Activated gamma-delta T cell (primary cell): ENCODE measurements at regions not wholly inside any gene's neighbourhood (a gene's known extent, or its start where the extent isn't known, plus 50 kb on each side); places are given as distances from the start of the nearest gene placed in this dataset.
"Not testable (repeated sequence)": the region's sequence is repeated elsewhere in the genome, so short reads cannot be mapped to it uniquely, and the experiment has no call there.

Experiments used
- DNase-seq: peaks from one replicate; lab custom pipeline; 2025; lab: John Stamatoyannopoulos, UW

DNA sequence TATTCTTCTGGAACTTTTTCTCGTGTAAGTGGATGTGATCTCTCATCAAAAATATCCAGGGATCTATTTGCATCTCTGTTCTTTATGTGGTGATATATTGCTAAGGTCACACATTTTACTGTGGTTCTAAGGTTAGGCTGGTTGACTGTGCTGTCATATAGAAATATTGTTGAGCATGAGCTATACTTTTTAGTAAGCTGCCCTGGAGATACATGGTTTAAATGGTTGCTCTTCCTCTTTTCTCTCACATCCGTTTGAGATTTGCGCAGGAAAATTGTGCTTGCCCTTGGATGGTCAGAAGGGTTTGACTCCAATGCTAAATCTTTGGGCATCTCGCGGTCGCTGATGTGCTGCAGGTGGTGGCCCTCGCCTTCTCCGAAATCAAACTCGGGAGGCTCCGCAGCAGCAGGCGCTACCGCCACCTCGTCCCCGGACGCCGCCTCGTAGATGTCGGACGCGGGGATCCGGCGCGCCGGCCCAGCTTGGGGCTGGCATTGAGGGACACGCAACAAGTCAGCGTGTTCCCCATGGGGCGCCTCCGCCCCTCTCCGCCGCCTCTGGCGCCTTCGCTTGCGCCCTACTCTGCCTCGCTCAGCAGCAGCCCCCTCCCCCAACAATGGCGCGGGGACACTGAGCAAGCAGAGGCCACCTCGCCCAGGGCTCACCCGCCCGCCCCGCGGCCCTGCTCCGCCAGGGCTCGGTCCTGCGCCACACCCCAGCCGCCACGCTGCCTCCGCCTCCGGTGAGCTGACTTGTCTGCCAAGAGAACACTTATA lies 154.5 kb downstream of the MSN start:
- DNase-seq: peak; percentile 24

DNA sequence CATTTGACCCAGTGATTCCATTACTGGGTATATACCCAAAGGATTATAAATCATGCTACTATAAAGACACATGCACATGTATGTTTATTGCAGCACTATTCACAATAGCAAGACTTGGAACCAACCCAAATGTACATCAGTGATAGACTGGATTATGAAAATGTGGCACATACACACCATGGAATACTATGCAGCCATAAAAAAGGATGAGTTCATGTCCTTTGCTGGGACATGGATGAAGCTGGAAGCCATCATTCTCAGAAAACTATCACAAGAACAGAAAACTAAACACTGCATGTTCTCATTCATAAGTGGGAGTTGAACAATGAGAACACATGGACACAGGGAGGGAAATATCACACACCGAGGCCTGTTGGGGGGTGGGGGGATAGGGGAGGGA lies 152.5 kb downstream of the MSN start:
- not testable (repeated sequence) for DNase-seq

DNA sequence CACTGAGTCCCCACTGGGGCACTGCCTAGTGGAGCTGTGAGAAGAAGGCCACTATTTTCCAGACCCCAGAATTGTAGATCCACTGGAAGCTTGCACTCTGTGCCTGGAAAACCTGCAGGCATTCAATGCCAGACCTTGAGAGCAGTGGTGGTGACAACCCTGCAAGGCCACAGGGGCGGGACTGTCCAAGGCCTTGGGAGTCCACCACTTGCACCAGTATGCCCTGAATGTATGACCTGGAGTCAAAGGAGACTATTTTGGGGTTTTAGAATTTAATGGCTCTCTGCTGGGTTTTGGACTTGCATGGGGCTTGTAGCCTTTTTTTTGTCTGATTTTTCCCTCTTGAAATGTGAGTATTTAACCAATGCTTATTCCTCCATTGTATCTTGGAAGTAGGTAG lies 145.8 kb downstream of the MSN start:
- no peak for DNase-seq

DNA sequence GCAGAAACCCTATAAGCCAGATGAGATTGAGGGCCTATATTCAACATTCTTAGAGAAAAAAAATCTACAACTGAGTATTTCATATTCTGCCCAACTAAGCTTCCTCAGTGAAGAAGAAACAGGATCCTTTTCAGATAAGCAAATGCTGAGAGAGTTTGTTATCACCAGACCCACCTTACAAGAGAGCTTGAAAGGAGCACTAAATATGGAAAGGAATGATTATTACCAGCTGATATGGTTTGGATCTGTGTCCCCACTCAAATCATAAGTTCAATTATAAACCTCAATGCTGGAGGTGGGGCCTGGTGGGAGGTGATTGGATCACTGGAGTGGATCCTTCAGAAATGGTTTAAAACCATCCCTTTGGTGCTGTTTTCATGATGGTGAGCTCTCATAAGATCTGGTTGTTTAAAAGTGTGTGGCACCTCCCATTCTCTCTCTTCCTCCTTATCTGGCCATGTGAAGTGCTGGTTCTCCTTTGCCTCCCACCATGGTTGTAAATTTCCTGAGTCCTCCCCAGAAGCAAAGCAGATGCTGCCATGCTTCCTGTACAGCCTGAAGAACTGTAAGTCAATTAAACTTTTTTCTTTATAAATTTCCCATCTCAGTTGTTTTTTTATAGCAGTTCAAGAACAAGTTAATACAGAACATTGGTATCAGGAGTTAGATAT lies 144.2 kb downstream of the MSN start:
- DNase-seq: no peak
